HuH-7 (cell line): ENCODE measurements at regions not wholly inside any gene's neighbourhood (a gene's known extent, or its start where the extent isn't known, plus 50 kb on each side); places are given as distances from the start of the nearest gene placed in this dataset.

Experiments used
- DNase-seq: peaks from one replicate; pipeline ENCODE4 v3.0.0; 2011; ENCODE audit warnings: low spot score

DNA sequence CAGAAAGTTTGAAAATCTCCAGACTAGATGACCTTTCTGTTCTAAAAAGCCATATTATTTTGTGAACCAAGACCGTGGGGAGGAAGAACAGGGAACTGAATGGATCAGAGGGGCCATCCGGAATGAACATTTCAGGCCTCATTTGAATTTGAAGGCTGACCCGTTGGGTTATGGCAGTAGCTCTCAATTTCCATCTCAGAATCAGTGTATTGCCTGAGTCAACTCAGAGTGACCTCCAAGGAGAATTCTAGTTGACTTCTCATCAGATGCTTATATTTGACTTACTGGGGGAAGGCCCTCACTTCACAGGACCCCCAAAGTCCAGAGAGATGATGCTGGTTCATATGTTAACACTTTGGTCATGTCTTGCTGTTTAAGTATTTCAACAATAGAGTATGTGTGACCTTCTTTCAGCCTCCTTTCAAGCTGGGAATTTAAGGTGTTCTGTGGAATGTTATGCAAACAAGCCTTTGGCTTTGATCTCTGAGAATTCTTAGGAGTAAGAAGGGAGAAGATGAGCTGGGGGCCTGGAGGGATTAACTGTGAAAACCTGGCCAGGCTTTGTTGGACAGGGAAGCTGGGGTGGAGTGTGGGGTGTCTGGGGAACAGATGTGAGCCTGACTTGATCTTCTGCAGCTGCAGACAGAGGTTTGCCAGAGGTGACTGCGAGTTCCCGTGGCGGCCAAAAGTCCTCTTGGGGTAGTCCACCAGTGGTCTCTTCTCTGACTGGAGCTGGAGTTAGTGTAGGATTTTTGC lies 111.2 kb upstream of the RGMA start:
- no peak for DNase-seq

GRCh38 chr15:93196135-93196670 lies 107.2 kb upstream of the RGMA start:
- DNase-seq, result no peak

- no peak for DNase-seq
These were observed 106.1 kb upstream of the RGMA start for GRCh38 chr15:93195109-93195508.

DNA sequence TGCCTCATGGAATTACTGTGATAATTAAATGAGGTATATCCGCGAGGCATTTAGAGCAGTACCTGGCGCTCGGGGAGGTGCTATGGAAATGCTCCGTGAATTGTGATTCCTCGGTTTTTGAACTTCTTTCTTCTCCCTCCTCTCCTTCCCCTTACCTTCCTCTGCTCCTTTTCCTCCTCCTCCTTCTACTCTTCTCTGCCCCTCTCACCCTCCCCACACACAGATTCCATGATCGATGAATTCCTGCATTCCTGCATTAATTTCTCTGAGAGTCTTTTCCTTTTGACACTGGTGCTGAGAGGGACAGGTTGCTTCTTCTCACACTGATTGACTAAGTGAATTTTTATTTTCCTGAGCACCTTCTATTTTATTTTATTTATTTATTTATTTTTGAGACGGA lies 101.2 kb upstream of the RGMA start:
- DNase-seq, result no peak

DNA sequence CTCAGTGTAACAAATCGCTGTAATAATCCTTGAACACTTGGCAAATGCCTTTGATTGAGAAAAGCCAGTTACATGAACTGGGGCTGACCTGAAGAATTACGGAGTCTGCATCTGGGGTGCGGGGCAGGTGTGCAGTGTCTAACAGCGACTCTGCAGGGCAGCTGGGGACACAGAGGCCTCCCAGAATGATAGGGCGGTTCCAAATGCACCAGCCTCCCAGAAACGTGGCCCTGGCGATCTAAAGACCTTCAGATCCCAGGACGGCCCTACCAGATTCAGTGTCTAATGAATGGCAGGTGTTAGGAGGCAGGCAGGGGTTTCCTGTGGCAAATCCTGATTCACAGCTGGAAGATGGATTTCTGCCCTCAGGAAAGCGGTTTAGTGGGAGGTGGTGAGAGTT lies 100.5 kb upstream of the RGMA start:
- DNase-seq, result no peak

DNA sequence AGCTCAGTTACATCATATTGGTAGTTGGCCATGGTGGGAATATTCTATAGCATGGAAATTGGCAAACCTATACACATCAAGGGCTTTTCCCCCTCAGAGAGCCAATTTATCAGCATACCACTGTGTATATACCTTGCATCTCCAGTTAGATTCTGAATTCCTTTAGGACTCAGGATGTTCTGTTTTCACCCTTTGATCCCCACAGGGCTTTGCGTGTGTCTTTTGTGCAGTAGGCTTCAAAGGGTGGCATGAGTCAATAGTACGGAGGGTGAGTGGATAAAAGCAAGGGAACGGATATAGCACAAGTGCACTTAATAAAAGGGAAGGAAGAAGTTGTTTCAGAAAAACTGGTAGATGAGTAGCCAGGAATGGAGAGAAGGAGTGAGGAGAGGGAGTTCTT lies 99.2 kb upstream of the RGMA start:
- no peak for DNase-seq

DNA sequence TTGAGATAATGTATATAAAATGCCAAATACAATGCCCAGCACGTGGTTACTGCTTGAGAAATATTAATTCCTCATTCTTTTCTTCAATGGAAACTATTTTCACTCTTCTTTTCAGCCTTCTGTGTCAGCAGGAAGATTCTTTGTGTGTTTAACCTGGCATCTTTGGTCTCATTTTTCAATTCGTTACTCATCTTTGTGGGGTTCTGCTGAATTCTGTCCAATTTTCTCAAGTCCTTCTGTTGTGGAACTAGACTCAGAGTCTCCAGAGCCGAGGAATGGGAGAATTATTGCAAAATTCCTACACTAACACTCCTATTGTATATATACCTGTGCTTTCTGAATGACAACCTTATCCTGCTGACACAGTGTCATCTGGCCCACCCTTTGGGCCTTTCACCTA lies 96.8 kb upstream of the RGMA start:
- DNase-seq, result no peak

- no peak for DNase-seq
These were observed 93.7 kb upstream of the RGMA start for GRCh38 chr15:93182703-93183205.

DNA sequence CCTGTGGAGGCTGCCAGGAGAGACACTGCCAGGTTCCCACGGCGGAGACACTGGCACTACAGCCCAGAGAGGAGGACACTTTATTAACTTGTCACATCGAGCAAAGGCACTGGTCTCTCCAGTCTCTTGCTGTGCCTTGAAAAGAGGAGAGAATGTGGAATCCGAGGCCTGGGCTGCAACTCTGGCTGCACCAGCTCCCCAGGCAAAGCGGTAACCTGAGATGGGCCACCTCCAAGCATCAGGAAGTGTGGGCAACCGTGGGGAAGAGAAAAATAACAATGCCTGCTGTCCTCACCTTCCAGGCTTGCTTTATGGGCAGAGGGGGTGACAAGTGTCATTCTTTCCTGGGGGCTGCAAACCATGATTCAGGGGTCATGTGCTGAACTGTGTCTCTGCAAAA lies 91.6 kb upstream of the RGMA start:
- no peak for DNase-seq

DNA sequence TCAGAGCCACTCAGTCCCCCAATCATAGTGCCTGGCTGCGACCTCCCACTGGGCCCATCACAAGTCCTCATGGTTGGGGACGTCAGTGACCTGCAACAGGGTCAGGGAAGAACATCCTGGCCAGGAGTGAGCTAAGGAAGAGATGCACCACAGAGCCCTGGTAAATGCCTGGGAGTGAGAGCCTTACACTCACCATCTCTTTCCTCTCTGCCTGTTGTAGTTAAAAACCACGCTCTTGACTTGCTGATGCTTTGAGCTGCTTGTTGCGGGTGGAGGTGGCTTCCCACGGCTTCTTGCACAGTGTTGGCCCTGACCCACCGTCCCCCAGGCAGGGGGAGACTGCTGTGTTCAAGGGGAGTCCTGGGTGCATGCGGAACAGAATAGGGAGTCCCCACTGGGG lies 91.1 kb upstream of the RGMA start:
- no peak for DNase-seq

GRCh38 chr15:93179700-93180102 lies 90.7 kb upstream of the RGMA start:
- no peak for DNase-seq

DNA sequence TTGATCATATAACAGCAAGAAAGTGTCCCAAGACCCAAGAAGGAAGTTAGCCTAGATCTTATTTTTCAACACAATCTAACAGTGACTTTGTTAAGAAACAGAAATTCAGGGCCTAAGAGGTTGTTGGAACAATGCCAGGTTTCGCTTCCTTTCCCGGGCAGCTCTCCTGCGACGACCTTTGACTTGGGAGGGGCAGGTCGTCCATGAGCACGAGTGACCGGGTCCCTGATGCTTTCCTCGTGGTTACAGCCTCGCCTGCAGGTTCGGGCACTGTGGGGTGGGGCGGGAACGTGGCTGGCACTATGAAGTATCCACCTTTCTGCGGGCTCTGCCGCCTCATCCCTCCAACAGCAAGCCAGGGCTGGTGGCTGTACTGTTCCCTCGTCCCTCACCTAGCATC lies 90.1 kb upstream of the RGMA start:
- no peak for DNase-seq

DNA sequence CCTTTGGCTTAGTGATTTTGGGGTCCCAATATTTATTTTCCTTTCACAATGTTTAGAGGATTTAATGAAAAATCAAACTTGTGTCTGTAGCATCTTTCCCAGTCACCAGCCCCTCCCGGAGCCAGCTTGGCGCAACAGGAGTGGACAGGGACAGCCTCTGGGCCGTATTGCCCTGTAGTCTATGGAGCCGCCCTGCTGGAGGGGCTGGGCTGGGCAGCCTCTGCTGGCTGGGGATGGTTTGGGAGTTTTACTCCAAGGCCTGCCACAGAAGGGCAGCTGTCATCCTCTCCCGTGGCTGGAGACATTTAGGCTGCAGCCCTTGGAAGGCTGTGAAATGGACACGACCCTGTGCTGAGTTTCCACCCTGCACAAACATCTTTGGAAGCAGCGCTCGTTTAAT lies 89.4 kb upstream of the RGMA start:
- DNase-seq, result no peak

- no peak for DNase-seq
These were observed 87.1 kb upstream of the RGMA start for GRCh38 chr15:93176065-93176464.

DNA sequence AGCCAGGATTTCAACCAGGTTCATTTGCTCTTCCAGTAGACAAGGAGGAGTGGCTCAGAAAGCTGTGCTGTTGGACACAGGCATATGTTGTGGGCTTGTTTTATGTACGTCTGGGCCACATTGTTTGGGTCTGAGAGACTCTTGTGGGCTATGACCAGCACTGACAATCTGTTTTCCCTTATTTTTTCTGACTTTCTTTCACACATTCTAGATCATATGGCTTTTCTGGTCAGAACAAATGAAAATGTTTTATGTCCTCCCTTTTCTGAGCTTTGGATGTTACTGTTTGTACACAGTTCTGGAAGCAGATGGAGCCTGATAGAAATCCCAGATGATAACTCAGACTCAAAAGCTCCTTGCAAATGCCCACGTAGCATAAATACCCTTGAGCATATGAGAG lies 85.8 kb upstream of the RGMA start:
- DNase-seq, result no peak

GRCh38 chr15:93173369-93173768 lies 84.4 kb upstream of the RGMA start:
- no peak for DNase-seq

GRCh38 chr15:93171476-93171875 lies 82.5 kb upstream of the RGMA start:
- DNase-seq, result no peak

GRCh38 chr15:93170329-93170728 lies 81.3 kb upstream of the RGMA start:
- no peak for DNase-seq

DNA sequence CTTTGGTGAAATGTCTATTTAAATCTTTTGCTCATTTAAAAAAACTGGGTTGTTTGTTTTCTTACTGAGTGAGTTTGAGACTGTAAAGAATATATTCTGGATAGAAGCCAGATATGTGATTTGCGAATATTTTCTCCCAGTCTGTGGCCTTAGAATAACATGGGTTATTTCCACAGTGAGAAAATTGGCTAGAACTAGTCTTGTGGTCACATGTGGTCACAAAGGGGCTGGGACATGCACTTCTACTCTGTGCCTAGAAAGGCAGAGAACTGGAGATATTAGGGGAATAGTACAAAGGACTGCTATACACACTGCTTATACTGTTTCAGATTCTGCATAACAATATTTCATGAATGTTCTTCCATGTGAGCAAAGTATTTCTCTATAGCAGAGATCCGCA lies 79.9 kb upstream of the RGMA start:
- DNase-seq, result no peak

GRCh38 chr15:93167291-93167690 lies 78.3 kb upstream of the RGMA start:
- DNase-seq, result no peak

DNA sequence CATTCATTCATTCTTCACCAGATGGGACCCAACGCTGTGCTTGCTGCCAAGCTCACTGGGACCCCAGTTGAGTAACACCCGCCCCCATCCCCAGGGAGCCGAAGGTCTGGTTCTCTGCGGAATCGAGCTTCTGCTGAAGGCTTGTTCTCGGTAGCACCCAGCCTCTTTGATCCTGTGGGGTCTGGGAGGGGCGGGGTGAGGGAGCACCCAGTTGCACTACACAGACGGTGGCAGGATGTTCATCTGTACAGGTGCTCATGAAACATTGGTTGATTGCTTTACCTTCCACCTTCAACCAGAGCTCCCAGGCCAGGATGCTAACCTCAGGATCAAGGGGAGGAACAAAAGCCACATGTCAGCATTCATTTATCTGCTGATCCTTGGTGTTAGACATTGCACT lies 77.7 kb upstream of the RGMA start:
- no peak for DNase-seq

DNA sequence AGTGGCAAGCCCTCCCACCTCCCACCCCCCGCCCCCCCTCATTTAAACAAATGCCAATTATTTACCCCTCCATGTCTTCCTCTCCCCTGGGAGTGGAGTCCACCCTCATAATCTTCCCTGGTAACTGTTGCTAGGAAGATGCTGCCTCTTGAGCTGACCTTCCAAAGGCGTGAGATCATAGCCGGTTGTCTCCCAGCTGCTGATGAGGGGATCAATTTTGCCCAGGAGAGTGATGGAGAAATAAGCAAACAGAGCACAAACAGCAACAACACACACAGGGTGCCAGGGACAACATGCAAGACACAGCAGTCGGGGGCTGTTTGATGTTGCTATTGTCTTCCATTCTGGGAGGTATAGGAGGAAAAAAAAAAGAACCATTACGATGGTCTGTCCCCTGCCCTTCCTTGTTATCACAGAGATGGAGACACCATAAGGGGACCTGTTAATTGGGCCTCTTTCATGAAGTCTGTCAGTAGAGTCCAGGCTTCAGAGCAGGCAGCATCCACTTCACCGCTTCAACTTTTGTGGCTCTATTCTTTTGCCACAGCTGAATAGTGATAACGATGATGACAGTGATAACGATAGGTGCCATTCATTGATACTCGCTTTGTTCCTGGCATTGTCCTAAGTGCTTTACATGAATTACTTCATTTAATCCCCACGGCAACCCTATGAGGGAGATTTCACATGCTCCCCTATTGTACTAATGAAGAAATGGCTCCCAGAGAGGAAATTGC lies 76.9 kb upstream of the RGMA start:
- DNase-seq, result no peak

- DNase-seq, result no peak
These were observed 75.4 kb upstream of the RGMA start for GRCh38 chr15:93164409-93164808.
